Activated CD4-positive, CD25-positive, alpha-beta regulatory T cell treated with anti-CD3 and anti-CD28 coated beads, Interleukin-2, amount 50 U/mL, for 72 hours (primary cell): ENCODE measurements at regions not wholly inside any gene's neighbourhood (a gene's known extent, or its start where the extent isn't known, plus 50 kb on each side); places are given as distances from the start of the nearest gene placed in this dataset.

Experiments
- DNase-seq: peaks from one replicate; pipeline ENCODE4 v3.0.0; 2021

GRCh38 chr18:41331661-41332060 is 623.4 kb upstream of the PIK3C3 start:
- no peak for DNase-seq

GRCh38 chr18:41326311-41326710 is 628.7 kb upstream of the PIK3C3 start:
- DNase-seq: no peak

DNA sequence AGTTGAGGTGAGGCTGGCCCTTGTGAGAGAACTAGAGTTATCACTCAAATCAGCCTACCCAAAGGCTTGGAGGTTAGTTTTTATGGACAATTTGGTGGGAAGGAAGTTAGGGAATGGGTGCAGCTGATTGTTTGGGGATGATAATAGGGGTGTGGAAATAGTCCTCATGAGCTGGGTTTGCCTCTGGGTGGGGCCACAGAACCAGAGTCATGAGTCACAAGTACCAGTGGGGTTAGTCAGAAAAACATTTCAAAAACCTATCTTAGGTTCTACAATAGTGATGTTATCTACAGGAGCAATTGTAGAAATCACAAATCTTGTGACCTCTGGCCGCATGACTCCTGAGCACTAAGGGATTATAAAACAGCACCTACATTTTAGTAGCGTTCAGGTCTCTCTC is 630.1 kb upstream of the PIK3C3 start:
- DNase-seq: no peak

- no peak for DNase-seq
Observed at GRCh38 chr18:41324020-41324791, 630.8 kb upstream of the PIK3C3 start.

GRCh38 chr18:41323044-41323443 is 632.0 kb upstream of the PIK3C3 start:
- DNase-seq: no peak

DNA sequence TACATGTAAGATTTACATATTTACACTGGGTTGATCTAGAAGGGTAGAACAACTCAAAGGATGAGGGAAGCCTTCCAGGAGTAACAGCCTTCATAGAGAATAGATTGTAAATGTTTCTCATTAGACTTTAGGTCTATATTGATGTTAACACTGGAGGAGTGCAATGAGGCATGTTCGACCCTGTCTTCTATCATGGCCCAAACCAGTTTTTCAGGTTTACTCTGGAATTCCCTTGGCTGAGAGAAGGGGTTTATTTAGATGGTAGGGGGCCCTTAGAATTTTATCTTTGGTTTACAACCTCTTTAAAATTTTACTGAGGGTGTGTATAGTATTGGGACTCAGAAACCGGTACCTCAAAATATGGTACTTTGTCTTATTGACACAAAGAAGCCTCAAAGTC is 634.9 kb upstream of the PIK3C3 start:
- DNase-seq: no peak

DNA sequence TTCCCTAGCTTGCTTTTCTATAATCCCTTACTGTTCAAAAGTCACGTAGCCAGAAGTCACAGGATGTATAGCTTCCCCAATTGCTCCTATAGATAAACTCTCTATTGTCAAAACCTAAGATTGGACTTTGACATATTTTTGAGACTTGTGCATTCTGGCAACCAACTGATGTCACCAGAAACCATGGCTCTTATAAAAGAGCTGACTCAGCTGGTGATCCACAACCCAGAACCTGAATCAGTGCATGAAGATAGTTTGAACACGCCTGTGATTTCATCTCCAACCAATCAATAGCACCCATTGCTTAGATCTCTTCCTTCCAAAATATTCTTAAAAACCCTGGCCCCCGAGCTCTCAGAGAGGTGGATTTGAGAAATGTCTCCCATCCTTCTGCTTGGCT is 639.9 kb upstream of the PIK3C3 start:
- DNase-seq: no peak

DNA sequence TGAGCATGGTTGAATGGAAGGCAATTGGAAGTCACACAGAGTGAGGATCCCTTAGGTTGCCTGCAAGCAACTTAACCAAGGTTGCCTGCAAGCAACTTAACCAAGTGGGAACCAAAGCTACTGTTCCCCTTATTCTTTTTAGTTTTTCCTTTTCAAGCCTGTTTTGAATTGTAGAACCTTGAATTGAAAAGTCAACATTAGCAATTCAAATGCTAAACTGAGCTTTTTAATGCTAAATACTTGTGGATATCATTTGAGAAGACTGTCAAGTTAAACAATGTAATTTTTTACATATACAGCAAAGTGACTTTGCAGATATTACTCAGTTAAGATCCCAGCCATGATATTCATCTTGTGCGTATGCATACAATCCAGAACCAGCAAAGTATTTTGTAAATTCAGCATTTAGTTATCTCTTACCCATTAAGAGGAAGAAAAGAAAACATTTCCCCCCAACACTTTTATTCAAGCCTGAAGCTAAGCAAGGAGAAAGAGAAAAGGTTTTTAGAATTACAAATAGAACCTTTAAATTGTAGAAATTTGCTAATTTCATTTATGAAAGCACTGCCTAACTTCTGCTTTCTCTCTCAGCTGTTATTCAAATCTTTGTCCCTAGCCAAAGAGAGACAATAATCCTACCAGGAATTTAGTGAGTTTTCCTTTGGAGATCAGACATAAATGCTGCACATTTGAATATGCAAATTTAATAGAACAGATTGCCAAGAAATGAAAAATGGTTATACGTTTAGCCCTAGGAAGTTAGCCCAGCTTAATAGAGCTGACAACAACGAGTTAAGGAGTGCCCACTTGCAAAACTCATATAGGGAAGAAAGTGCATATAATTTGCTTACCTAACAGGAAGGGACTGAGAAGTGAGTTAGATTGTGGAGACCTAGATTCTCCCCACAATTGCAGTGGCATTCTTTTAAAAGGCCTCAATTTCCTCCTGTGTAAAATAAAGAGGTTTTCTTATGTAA is 643.2 kb upstream of the PIK3C3 start:
- DNase-seq: no peak

- DNase-seq: no peak
Observed at GRCh38 chr18:41297740-41298139, 657.3 kb upstream of the PIK3C3 start.

DNA sequence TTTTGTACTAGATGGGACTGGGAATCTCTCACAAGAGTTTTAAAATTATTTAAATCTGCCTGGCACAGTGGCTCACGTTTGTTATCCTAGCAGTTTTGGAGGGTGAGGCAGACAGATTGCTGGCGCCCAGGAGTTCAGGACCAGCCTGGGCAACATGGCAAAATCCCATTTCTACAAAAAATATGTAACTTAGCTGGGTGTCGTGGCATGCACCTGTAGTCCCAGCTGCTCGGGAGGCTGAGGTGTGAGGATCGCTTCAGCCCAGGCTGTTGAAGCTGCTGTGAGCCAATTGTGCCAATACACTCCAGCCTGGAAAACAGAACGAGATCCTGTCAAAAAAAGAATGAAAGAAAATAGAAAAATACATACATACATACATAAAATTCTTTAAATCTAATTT is 685.7 kb upstream of the PIK3C3 start:
- no peak for DNase-seq

DNA sequence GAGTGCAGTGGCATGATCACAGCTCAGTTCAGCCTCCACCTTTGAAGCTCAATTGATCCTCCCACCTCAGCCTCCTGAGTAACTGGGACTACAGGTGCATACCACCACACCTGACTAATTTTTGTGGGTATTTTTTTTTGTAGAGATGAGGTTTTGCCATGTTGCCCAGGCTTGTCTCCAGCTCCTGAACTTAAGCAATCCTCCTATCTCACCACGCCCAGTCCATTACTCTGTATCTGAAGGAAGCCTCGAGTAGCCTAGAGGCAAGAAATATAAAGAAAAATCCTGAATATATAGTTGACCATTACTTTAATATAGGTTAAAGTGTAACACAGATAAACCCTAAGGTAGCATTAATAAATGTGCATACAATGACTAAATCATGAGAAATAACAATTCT is 686.8 kb upstream of the PIK3C3 start:
- DNase-seq: no peak

DNA sequence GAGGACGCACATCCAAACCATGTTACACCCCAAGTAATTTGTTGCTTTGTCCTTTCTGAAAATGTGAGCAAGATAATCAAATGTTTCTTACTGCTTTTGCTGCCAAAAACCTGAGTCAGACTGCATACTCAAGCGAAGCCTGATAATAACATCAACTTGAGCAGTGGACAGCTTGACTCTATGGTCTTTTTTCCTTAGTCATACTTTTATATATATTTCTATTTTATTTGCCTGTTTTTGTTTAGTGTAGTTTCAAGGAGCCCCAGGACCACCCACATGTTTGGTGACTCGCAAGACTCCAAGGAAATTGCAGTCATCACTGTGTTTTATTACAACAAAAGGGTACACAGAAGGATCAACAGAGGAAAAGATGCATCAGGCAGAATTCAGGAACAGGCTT is 688.4 kb upstream of the PIK3C3 start:
- DNase-seq: no peak

DNA sequence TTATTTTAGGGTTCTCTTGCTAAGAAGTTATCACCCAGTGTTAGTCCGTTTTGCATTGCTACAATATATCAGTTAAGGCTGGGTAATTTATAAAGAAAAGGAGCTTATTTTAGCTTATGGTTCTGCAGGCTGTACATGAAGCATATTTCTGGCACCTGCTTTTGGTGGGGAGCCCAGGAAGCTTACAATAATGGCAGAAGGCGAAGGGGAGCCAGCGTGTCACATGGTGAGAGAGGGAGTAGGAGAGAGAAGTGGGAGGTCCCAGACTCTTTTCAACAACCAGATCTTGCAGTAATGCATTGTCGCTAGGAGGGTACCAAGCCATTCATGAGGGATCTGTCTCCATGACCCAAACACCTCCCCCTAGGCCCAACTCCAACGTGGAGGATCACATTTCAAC is 688.8 kb upstream of the PIK3C3 start:
- DNase-seq: no peak

- no peak for DNase-seq
Observed at GRCh38 chr18:41265047-41265446, 690.0 kb upstream of the PIK3C3 start.

DNA sequence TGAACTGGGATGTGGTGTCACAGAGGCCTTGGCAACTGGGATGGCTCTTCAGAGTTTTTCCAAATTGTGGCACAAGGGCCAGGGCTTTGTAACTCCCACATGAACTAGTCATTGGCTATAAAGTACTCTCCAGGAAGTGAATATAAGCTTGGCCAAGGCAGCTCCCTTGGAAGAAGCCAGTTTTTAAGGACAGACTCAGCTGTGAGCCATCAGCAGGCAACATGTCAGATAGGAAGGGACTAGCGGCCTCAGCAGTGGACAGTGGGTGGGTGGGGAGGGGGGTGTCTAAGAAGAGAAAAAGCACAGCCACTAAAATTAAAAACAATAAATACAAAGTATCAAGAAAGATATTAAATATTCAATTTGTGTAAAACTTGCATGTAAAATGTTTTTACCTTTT is 691.1 kb upstream of the PIK3C3 start:
- DNase-seq: no peak

GRCh38 chr18:41262688-41263087 is 692.3 kb upstream of the PIK3C3 start:
- no peak for DNase-seq

GRCh38 chr18:41244591-41245037 is 710.4 kb upstream of the PIK3C3 start:
- DNase-seq: no peak

DNA sequence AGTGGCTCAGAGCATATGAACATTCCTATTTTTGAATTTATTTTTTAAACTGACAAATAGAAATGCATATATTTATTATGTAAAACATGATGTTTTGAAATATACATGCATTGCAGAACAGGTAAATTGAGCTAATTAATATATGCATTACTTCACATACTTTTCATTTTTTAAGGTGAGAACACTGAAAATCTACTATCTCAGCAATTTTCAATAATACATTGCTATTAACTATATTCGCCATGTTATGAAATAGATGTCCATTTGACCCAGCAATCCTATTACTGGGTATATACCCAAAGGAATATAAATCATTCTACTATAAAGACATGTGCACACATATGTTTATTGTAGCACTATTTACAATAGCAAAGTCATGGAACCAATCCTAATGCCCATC is 717.7 kb upstream of the PIK3C3 start:
- no peak for DNase-seq

DNA sequence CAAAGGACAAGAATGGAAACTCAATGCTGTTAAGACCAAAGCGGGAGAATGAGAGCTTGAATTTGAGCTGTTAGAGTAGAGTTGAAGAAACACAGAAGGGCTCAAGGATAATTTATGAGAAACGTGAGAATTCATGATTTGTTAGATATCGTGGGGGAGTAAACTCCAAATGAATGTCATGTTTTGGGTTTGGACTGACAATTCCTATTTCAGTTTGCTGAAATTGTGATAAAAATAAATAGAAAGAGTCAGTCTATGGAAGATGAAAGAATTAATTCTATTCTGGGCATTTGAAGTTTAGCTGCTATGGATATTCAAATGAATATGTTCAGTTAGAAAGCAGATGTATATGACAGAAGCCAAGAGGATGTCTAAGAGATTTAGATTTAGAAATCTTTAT is 723.4 kb upstream of the PIK3C3 start:
- DNase-seq: no peak

- DNase-seq: no peak
Observed at GRCh38 chr18:41227993-41228392, 727.0 kb upstream of the PIK3C3 start.

DNA sequence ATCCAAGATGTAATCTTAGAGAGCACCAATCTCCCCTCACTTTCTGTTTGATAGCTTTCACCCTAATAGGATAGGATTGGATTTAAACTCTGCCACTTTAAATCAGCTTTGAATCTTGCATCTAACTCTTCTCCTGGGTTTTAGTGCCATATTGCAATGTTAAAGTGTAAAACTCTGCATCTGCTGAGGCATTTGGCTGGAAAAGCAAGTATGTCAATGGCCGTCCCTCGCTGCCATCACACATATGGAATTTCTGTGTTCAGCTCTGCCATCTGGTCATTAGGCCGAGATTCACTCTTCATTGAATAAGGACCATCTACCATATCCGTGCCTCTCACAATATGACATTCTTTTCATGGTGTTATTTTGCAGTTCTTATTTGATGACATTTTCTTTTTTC is 728.1 kb upstream of the PIK3C3 start:
- no peak for DNase-seq

GRCh38 chr18:41226186-41226585 is 728.8 kb upstream of the PIK3C3 start:
- DNase-seq: no peak

GRCh38 chr18:41216341-41217003 is 738.6 kb upstream of the PIK3C3 start:
- DNase-seq: no peak

- no peak for DNase-seq
Observed at GRCh38 chr18:41207706-41208105, 747.3 kb upstream of the PIK3C3 start.
